Fibroblast of the conjunctiva (primary cell): ENCODE measurements at regions not wholly inside any gene's neighbourhood (a gene's known extent, or its start where the extent isn't known, plus 50 kb on each side); places are given as distances from the start of the nearest gene placed in this dataset.
A peak's percentile ranks its signal among the peaks of the same experiment; 100 is the strongest.
"Not testable (repeated sequence)": the region's sequence is repeated elsewhere in the genome, so short reads cannot be mapped to it uniquely, and the experiment has no call there.

ENCODE experiments used
- DNase-seq: peaks from one replicate; pipeline ENCODE4 v3.0.0-alpha.2; 2010; ENCODE audit warnings: low read depth

DNA sequence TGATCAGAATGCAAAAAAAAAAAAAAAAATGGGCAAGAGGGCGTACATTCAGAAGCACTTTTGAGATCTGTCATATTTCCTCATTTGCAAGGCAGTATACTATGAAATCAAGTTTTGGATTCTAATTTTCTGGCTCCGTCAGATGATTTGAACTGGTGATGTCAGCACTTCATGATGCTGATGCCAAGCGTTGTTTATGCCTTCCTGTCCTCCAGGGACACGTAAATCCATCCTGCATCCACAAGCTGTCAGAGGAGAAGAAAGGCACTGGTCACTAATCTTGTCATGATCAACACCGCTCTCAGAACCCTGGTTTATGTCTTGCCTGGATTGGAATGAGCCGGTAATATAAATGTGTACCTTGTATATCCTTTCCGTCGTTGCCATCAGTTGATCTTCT lies 152.1 kb upstream of the EPHA3 start:
- no peak for DNase-seq

DNA sequence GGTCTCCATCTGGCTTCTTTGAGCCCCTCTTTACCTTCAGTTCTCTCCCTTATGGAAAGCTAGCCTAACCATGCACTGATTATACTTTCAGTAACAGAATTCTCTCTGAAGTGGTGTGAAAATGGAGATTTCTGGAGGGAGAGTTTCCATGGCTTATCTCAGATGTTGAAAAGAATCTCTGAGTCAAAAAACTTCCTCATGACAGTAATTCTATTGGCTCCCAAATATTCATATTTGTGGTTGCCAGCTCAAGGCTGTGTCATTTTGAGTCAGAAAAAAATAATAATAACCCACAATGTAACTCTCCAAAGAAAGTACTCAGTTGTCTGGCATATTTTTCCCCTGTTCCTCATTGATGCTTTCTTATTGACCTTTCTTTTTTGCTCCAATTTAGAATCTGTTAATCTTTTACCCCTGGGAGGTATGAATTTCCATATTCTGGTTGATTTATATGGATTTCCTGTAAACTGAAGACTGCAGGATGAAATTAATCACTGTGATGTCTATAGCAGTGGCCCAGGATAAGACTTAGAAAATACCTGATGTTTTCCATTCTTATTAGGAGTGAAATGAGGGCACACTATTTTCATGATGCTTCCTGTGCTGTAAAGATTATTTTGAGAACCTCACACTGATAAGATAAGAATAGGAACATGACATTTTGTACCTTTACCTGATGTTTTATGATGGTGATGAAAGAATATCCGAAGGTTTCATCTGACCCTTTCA lies 149.5 kb upstream of the EPHA3 start:
- DNase-seq = peak; percentile 22

DNA sequence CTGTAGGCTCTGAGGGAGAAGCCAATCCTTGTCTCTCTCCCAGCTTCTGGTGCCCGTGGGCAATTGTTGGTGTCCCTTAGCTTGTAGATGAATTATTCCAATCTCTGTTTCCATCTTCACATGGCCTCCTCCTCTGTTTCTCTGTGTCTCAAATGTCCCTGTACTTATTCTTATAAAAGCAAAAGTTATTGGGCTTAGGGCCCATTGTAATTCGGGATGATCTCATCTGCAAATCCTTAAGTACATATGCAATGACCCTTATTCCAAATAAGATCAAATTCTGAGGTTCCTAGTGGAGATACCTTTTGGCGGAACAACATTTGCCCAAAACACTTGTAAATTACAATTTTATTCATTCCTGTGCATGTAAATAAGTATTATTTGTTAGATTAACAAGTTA lies 147.4 kb upstream of the EPHA3 start:
- no peak for DNase-seq

DNA sequence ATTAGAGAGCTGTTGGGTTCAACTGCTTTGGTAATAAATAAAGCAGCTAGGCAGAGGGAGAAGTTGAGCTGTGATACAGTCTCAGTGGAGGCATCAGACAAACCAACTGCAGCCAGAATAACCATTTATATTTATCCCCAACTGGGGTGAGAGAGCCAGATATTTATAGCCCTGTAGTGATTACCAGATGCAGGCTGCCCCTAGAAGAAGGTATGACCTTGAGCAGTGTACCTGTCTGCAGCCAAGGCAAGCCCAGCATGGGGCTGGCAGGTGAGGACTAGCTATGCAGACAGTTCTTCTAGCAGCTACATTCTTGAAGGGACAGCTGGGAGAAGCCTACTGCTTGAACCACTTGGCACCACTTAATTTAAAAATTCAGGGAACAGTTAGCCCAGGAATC lies 144.4 kb upstream of the EPHA3 start:
- no peak for DNase-seq

DNA sequence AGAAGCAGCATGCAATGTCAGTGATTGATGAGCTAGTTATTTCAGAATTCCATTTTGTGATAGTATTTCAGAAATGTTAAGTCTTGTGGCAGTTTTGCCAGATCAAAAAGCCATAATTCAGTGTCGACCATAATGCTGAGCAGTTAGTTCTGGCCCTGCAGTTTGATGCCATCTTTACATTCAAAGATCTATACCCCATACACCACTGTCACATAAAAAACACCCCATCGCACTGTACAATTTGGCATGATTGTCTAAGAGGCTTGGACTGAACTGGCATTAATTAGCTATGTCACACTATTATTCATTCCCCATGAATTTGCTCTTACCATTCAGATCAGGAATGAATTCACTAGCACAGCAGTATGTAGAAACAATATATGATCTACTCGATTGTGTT lies 127.7 kb upstream of the EPHA3 start:
- DNase-seq = no peak

DNA sequence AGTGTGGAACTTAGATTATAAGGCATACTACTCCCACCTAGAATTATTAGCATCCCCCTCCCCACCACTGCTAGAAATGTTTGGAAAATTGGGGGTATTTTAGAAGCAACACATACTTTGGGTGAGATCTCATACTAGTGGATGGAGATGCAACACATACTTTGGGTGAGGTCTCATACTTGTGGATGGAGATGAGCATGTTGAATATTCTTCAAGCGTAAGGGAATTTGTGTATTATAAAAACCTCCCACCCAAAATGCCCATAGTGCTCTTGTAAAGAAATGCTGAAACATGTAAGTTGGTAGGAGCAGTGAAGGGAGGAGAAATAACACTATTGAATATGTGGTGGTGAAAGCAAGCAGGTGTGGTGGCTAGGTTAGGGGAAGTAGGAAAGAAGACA lies 124.0 kb upstream of the EPHA3 start:
- no peak for DNase-seq

DNA sequence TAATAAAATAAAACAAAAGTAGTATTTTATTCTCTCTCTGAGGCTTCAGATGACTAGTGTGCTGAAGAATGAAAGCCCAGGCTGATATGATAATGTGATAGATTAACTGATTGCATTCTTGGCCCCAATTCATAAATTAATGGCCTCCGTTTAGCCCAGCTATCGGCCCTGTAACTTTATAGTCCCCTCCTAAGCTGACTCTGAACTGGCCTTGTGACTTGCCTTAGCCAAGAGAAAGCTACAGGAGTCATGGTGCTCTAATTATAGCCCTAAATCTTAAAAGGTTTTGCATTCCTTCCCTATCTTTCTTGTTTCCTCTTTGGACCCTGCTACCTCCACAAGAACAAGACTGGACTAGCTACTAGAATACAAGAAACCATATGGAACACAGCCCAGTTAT lies 123.2 kb upstream of the EPHA3 start:
- no peak for DNase-seq

DNA sequence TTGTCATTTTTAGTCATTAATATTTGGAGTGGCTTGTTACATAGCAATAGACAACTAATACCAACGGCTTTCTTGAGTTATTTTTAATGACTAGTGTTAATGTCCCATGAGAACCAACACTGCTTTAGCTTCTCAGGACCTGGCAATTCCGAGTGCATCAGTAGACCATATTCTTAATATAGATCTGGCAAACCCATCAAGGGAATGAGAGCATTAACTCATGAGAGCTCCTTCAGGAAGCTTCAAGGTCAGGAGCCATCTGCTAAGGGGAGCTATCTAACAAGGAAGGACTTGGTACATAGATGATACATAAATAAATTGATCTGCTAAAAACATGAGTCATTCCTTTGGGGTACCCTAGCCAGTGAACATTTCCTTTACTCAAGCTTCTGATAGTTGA lies 122.6 kb upstream of the EPHA3 start:
- no peak for DNase-seq

DNA sequence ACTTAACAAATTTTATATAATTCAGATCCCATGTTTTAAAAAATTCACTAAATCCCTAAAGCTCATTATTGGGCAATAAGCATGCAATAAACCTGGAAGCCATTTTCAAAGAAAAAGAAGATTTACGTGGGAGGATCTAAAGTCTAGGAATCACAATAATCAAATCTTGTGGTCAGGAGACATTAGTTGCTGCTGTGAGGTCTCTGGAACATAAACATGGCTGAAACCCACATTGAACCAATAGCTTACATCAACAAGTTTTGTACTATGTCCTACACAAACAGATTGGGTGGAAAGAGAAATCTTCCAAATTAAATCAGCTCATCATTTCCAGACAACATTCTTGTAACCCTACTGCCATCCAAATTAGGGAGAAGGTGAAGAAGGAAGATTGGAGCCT lies 121.9 kb upstream of the EPHA3 start:
- no peak for DNase-seq

DNA sequence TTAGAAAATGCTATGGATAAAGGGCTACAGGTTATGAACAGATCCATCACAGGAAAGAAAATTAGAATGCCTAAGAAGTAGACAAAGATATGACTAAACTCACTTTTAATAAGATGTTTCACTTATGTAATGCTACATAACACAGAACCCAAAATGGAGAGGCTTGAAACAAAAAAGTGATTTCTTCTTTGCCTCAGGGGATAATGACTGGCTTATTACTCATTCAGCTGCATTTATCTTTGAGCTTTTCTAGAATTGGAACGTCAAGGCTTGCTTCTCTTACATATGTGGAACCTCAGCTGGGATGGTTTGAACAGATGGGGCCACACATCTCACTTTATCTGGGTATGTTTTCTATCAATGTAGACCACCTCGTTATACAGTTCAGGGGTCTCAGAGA lies 120.6 kb upstream of the EPHA3 start:
- DNase-seq = peak; percentile 20

DNA sequence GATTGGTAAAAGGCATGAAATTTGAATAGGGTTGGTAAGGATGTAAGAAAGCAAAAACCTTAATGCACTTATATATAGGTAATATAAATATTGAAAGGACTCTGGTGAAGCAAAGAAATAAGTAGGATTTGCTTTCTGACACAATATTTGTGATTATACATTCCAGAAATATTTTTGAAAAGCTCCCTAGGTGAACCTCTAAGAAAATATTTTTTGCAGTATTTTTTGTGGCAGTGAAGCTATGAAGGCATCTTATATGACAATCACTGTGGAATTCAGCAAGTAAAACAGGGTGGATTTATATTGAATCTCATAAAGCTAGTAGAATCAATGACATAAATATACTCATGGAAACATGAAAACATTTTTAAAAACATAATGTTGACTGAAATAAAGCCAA lies 119.6 kb upstream of the EPHA3 start:
- DNase-seq = no peak

DNA sequence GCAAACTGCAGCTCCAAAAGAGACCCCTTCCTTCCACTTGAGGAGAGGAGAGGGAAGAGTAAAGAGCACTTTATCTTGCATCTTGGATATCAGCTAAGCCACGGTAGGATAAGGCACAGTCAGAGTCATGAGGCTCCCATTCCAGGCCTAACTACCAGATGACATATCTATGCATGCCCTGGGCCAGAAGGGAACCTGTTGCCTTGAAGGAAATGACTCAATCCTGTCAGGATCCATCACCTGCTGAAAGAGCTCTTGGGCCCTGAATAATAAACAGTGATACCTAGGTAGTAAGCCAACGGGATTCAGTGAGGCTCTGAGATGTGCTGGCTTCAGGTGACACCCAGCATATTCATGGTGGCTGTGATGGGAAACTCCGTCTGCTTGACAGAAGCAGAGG lies 118.5 kb upstream of the EPHA3 start:
- no peak for DNase-seq

DNA sequence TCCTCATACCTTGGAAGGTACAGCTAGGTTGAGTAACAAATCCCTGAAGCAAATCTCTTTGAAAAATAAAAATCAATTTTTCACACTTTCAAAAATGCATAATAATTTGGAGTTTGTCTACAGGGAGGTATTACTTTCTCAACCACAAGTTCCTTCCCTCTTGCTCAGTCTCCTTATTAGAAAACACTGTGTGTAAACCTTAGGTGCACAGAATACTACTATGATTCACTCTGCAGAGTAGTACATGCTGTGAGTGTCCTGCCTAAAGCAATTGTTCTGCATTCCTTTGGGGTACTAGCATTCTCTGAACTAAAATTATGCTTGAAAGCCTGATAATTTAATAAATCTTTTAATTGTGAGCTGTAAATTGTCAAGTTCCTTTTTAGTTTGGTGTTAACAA lies 115.9 kb upstream of the EPHA3 start:
- DNase-seq = no peak

DNA sequence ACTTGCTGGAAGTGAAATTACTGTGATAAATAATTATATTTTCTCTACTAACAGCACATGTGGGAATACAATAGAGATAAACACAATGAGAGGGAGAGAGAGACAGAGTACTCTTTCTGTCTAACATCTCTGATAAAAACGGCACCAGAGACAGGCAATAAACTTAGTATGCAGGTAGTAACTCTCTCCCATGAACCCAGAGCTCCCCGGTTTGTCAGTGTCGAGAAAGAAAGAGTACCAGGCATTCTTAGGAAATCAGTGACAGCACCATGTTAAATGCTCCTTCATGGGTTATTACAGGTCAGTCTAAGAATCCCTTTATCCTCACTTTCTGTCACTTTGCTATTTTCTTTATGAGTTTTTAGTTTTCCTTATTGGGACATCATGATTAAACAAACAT lies 110.7 kb upstream of the EPHA3 start:
- no peak for DNase-seq

DNA sequence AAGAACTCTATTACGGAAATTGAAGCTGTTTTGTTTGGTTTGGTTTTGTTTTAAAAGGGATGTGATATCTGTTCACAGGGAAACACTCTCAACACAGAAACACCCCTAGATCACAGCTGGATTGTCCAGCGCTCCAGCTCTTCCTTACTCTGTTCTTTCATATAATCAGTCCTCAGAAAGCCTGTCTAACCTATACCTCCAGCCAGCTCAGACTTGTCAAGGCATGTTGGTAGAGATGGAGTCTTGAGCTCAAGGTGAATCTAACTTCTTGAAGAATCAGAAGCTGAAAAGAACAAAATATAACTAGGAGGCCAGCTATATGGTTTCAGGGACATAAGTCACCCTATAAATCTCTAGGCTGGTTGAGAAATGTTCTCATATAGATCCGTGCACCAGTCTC lies 110.2 kb upstream of the EPHA3 start:
- no peak for DNase-seq

DNA sequence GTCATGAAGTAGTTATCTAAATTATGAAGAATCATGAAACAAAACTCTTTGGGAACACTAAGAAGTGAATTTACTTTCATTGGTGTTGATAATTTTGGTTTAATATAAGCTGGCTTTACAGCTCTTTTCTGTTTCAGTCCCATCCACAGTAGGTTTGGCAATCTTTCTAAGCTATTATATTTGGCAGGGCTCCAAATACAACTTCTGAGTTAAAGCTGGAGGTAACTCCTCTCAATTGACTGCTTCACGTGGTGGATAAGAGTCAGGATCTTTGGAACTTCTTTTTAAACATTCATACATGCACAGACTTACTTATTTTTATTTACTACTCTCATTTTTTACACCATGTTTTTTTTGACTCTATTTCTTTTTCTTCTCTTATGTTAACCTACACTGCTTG lies 106.5 kb upstream of the EPHA3 start:
- DNase-seq = no peak

DNA sequence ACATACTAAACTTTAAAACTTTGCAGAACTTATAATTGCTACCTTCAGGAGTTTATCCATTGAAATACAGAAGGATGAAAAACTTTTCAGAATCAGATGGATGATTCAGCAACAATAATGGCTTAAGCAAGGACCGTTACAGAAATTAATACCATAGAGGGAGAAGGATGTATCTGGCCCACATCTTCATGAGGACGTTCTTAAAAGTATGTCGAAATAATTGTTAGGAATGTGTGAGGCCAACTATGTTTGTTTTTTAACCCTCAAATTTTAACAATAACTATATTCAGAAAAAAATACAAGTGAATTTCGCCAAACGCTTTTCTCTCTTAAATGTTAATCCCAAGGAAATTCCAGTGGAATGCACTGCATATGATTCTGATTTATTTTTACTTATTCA lies 105.2 kb upstream of the EPHA3 start:
- DNase-seq = no peak

DNA sequence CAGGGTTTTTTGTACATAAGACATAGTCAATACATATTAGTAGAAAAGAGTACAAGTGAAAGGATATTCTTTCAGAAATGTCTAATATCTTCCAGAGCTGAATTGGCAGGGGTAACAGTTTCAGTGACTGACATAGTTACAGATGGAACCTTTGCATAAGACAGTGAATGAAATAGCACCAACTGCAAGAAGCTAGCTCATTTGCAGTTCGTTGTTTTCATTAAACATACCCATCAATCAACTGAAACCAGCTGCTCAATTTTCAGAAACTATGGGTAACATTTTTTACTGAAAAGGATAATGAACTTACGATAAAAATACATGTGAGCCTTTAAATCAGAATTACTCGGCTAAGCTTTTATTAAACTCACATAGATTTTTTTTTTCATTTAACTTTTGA lies 93.9 kb upstream of the EPHA3 start:
- no peak for DNase-seq

DNA sequence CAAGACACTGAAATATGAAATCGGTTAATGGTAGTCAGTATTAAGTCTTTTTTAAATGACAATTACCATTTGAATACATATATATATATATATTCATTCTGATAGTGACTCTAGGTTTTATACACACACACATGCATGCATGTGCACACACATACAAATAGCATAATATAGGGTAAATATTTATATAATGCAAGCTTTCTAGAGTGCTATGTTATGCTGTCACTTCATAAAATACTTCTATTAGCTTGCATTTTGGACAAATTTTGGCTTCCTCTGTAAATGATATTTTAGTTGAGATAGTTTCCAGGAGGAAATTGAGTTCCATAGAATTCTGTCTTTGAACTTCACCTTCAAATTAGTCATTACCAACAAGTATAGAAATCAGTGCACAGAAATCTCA lies 89.9 kb upstream of the EPHA3 start:
- DNase-seq = no peak

DNA sequence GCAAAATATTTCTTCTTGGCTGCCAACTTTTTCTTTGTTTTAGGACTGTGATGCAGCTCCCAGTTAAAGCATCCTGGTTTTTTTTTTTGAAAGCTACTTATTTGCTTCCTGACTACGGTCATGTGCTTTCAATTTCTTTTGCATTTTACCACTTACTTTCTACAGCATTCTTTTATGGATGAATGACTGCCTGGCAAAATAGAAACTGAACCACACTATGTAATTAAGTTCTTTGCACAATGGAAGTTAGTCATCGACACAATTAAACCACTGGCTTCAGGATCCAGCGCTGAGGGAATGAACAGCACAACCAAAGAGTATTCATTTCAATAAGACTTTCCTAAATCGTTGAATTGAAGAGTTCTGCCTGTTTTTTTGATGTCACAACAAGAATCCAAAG lies 82.2 kb upstream of the EPHA3 start:
- no peak for DNase-seq

DNA sequence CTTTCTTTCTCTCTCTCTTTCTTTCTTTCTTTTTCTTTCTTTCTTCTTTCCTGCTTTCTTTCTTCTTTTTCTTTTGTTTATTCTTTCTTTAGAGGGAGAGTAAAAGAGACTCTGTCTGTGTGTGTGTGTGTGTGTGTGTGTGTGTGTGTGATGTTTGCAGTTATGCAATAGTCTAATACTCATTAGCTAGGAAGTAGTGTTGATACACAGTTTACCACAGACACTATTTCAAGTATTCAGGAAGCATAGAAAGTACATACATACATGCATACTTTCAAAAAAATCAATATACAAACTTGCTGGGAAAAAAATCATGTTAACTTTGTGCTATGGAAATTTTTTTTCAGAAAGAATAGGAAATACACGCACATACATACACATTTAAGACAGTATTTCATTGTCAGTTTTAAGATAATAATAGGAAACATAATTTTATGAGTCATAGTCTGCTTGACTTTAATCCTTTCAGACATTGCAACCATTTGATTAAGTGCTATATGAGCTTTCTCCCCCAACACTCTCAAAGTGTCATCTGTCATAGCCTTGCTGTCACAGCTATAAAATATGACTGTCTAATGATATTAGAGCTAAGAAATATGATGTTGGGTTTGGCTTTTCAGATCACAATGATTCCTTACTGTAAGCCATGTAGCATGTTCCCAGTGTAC lies 74.9 kb upstream of the EPHA3 start:
- no peak for DNase-seq

DNA sequence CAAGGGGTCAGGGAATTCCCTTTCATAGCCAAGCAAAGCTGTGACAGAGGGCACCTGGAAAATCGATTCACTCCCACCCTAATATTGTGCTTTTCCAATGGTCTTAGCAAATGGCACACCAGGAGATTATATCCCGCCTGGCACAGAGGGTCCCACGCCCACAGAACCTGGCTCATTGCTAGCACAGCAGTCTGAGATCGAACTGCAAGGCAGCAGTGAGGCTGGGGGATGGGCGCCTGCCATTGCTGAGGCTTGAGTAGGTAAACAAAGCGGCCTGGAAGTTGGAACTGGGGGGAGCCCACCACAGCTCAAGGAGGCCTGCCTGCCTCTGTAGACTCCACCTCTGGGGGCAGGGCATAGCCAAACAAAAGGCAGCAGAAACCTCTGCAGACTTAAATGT lies 72.7 kb upstream of the EPHA3 start:
- DNase-seq = not testable (repeated sequence)

DNA sequence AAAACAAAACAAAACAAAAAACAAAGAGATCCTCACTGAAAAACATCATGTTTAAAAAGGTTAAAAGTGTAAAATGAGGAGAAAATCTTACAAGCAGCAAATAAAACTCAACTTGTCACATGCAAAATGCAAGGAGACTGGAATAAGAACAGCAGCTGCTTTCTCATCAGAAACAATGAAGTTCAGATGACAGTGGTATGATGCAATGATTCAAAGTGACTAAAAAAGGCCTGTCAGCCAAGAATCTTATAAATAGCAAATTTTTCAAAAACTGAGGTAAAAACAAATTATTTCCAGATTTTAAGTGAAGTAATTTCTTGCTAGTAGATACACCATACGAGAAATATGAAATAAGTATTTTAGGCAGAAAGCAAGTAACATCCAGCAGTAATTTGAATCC lies 68.6 kb upstream of the EPHA3 start:
- no peak for DNase-seq

DNA sequence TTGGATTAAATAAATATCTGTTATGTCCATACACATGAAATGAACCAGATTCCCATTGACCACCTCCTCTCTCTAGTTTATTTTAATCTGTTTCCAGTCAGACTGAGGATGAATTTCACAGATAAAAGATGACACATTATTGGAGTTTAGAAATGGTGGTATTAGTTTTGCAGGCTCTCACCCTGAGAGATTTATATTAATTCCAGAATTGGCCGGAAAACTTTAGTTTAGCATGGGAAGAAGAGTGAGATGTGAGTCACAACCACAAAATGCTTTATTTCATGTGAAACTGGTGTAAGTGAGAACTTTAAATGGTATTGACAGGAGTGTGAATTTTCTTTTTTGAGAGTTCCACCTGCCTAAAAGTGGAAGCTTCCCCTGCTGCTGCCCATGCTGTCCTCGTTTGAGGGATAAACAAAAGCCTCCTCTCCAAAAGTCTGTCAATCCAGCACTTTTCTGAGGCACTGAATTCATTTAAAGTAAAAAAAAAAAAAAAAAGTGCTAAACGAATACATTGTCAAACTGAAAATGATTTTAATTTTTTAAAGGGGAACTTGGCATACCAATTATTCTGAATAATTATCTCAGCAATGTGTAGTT lies 65.1 kb upstream of the EPHA3 start:
- no peak for DNase-seq
